Astrocyte of the spinal cord (primary cell): ENCODE measurements at regions not wholly inside any gene's neighbourhood (a gene's known extent, or its start where the extent isn't known, plus 50 kb on each side); places are given as distances from the start of the nearest gene placed in this dataset.

Experiments used
- DNase-seq: peaks from one replicate; pipeline ENCODE4 v3.0.0; 2011; ENCODE audit warnings: low read depth, low spot score
- H3K4me3 ChIP-seq: 2 replicates; pipeline ENCODE4 v1.5.1; 2011; ENCODE audit warnings: low read depth, mild to moderate bottlenecking, low read length, moderate library complexity
- in situ Hi-C: cut with HindIII; loops from 2 replicates; pipeline ENCODE4 v1.10.0; 2017; ENCODE audit warnings: low sequenced_read_pairs
- TF ChIP-seq, protein P1 (sequence below): IDR thresholded peaks from 2 replicates; pipeline ENCODE4 v1.5.1; 2012; ENCODE audit warnings: low read depth, mild to moderate bottlenecking, low read length, inconsistent platforms

DNA sequence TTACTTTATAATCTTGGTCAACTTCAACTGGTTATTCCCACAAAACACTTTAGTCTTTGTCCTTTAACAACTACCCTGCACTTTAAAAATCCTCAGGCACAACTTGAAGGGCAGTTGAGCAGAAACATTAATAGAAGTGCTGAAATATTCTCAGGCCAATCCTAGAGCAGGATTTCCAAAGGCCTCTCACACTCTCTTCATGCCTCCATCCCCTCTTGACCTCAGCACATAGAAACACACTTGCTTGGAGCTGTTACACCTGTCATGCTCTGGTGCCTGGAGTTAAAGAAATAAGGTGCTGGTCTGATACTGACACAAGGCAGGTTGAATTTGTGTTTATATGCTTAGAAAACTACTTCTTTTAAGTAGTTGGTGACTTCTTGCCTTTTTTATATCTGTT, 618.8 kb upstream of the POU3F2 start:
- no peak overlapping the region for H3K4me3 ChIP-seq
- in situ Hi-C loops, result no loop called here
- no peak for DNase-seq
- TF ChIP-seq, protein P1, sequence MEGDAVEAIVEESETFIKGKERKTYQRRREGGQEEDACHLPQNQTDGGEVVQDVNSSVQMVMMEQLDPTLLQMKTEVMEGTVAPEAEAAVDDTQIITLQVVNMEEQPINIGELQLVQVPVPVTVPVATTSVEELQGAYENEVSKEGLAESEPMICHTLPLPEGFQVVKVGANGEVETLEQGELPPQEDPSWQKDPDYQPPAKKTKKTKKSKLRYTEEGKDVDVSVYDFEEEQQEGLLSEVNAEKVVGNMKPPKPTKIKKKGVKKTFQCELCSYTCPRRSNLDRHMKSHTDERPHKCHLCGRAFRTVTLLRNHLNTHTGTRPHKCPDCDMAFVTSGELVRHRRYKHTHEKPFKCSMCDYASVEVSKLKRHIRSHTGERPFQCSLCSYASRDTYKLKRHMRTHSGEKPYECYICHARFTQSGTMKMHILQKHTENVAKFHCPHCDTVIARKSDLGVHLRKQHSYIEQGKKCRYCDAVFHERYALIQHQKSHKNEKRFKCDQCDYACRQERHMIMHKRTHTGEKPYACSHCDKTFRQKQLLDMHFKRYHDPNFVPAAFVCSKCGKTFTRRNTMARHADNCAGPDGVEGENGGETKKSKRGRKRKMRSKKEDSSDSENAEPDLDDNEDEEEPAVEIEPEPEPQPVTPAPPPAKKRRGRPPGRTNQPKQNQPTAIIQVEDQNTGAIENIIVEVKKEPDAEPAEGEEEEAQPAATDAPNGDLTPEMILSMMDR, result no peak

DNA sequence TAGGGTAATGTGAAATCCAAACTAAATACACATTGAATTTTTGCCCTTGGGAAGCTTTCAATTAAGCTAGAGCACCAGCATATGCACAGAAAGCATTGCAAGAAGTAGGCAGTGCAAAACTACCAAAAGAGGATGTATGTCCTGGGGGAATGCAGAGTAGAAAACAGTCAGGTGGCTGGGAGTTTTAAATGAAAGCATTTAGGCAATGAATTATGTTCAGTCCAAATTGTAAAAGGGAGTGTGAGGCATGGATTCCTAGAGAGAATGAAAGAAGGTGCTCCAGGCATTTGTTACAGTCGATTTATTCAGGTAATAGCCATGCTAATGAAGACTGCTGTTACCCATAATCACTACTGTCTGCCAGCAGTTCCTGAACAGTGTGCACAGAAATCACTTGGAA, 604.1 kb upstream of the POU3F2 start:
- TF ChIP-seq, protein P1, result no peak
- in situ Hi-C loops, result no loop called here
- DNase-seq, result no peak
- H3K4me3 ChIP-seq, result no peak overlapping the region

DNA sequence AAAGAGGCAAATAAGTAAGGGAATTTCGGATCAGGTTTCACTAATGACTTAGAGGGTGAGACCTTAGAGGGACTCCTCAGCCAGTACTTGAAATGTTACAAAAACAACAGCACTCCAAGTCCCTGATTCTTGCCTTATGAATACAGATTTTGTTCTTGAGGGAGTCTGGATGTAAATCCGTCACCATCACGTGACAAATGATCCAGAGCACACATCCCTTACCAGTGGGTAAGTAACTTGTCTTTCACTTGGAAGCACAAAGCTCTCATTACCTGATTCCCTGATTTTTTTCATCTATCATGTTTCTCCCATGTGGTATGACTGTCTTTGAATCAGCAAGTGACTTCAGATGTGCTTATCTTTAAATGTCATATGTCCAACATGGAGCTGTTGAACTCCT, 595.3 kb upstream of the POU3F2 start:
- no peak overlapping the region for H3K4me3 ChIP-seq
- in situ Hi-C loops, result no loop called here
- TF ChIP-seq, protein P1, result no peak
- DNase-seq, result no peak

DNA sequence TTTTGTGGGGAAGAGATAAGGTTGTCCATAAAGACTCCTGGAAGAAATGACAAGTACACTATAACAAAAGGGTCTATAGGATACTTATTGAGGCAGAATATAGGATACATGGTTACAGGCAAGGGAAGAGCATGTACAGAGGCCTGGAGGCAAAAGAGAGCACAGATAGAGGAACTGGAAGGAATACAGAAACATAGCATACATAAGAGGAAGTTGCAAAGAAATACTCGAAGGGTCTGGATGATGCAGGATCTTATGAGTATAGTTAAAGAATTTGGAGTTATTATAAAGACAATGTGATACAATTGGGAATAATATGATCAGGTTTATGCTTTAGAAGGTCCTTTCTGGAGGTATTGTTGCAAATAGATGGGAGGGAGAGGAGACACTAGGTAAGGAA, 592.7 kb upstream of the POU3F2 start:
- in situ Hi-C loops, result no loop called here
- no peak overlapping the region for H3K4me3 ChIP-seq
- DNase-seq, result no peak
- TF ChIP-seq, protein P1, result no peak

DNA sequence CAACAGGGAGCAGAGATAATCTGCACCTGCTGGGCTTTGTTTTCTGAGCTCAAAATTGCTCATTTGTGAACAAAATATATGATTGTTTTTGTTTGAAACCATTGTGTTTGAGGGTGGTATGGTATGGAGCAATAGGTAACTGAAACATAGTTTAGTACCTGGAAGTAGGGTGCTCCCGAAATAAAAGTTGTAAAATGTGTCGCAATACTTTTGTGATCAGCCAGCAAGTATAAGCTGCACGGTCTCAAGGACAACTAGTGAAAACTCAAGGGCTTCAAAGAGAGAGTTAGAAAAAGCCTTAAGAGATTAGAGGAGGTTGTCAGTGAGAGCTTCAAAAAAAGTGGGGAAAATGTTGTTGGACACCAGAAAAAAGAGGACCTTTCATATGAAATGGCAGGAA, 579.8 kb upstream of the POU3F2 start:
- H3K4me3 ChIP-seq, result no peak overlapping the region
- DNase-seq, result no peak
- in situ Hi-C loops, result no loop called here
- TF ChIP-seq, protein P1, result no peak

DNA sequence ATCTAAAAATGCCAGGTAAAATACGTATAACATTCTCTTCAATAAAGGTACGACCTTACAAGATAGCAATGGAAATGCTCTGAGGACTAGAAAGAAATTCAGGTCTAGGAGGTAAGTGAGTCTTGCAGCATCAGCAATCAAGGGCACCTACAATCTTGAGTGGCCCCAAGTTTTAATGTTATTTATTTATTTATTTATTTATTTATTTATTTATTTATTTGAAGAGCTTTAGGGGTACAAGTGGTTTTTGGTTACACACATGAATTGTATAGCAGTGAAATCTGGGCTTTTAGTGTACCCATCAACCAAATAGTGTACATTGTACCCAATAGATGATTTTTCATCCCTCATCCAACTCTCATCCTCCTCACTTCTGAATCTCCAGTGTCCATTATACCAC, 574.0 kb upstream of the POU3F2 start:
- in situ Hi-C loops, result no loop called here
- H3K4me3 ChIP-seq, result no peak overlapping the region
- TF ChIP-seq, protein P1, result no peak
- no peak for DNase-seq

DNA sequence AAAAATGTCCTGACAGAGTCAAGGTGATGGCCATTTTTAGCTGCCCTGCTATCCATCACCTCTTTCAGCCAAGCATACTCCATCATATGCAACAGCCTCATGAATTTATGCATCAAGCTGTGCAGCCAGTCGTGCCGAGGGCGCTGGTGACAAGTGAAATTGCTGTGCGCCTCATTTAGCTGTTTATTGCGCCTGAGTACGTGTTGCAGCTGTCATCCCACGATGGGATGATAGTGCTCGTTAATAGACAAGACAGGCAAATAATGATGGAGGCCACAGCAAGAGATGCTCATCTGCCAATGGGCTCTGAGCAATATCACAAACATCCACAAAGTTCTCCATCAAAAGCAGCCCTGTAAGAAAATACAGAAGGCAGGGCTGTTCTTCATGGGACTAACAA, 562.3 kb upstream of the POU3F2 start:
- TF ChIP-seq, protein P1, result no peak
- no peak for DNase-seq
- in situ Hi-C loops, result no loop called here
- H3K4me3 ChIP-seq, result no peak overlapping the region
